Skeletal muscle satellite cell (primary cell): ENCODE measurements at regions not wholly inside any gene's neighbourhood (a gene's known extent, or its start where the extent isn't known, plus 50 kb on each side); places are given as distances from the start of the nearest gene placed in this dataset.

Experiments used
- H3K27me3 ChIP-seq: 2 replicates; pipeline ENCODE4 v1.7.0; 2013; ENCODE audit warnings: low read length; ENCODE audit not compliant: control insufficient read depth, insufficient read depth
- H3K36me3 ChIP-seq: 2 replicates; pipeline ENCODE4 v1.7.0; 2013; ENCODE audit warnings: mild to moderate bottlenecking, control low read depth, low read length; ENCODE audit not compliant: insufficient read depth
- H3K4me1 ChIP-seq: 2 replicates; pipeline ENCODE4 v1.7.0; 2013; ENCODE audit warnings: low read length; ENCODE audit not compliant: control insufficient read depth, insufficient read depth
- H3K4me2 ChIP-seq: 2 replicates; pipeline ENCODE4 v1.7.0; 2013; ENCODE audit warnings: mild to moderate bottlenecking, low read length
- H3K4me3 ChIP-seq: 2 replicates; pipeline ENCODE4 v1.7.0; 2013; ENCODE audit warnings: low read length
- H3K9ac ChIP-seq: 2 replicates; pipeline ENCODE4 v1.7.0; 2013; ENCODE audit warnings: mild to moderate bottlenecking, low read depth, low read length, moderate library complexity
- H3K9me3 ChIP-seq: replicated peaks from 2 replicates; pipeline ENCODE4 v1.7.0; 2013; ENCODE audit warnings: mild to moderate bottlenecking, control low read depth, low read length

GRCh38 chrX:40952855-40953254, 132.4 kb upstream of the USP9X start:
- Histone ChIP-seq H3K9me3 (no peaks in the 10 kb centered on the region), H3K4me3 (peak overlapping the region; percentile 57), H3K36me3 (no peaks in the 10 kb centered on the region), H3K4me2 (peak overlapping the region; percentile 75), H3K9ac (peak overlapping the region; percentile 40), H3K27me3 (peaks cover 13% of the 10 kb centered on the region), H3K4me1 (peaks cover 1% of the 10 kb centered on the region)

GRCh38 chrX:40953369-40953768, 131.9 kb upstream of the USP9X start:
- Histone ChIP-seq H3K9me3 (no peaks in the 10 kb centered on the region), H3K36me3 (no peaks in the 10 kb centered on the region), H3K4me2 (peak overlapping the region; percentile 75), H3K4me3 (no peak overlapping the region), H3K9ac (no peak overlapping the region), H3K27me3 (peaks cover 13% of the 10 kb centered on the region), H3K4me1 (no peaks in the 10 kb centered on the region)

GRCh38 chrX:40960041-40960440, 125.2 kb upstream of the USP9X start:
- peaks cover 9% of the 10 kb centered on the region for H3K27me3 ChIP-seq
- H3K4me3 ChIP-seq = no peak overlapping the region
- H3K4me2 ChIP-seq = no peak overlapping the region
- no peaks in the 10 kb centered on the region for H3K36me3 ChIP-seq
- no peaks in the 10 kb centered on the region for H3K4me1 ChIP-seq
- H3K9me3 ChIP-seq = no peaks in the 10 kb centered on the region
- no peak overlapping the region for H3K9ac ChIP-seq

- H3K9me3 ChIP-seq = no peaks in the 10 kb centered on the region
- H3K4me1 ChIP-seq = no peaks in the 10 kb centered on the region
- no peak overlapping the region for H3K9ac ChIP-seq
- H3K4me2 ChIP-seq = no peak overlapping the region
- no peaks in the 10 kb centered on the region for H3K36me3 ChIP-seq
- H3K4me3 ChIP-seq = no peak overlapping the region
- H3K27me3 ChIP-seq = peaks cover 10% of the 10 kb centered on the region
Measured at GRCh38 chrX:40962793-40963407, 122.3 kb upstream of the USP9X start.

GRCh38 chrX:40964008-40964407, 121.2 kb upstream of the USP9X start:
- no peaks in the 10 kb centered on the region for H3K9me3 ChIP-seq
- H3K36me3 ChIP-seq = no peaks in the 10 kb centered on the region
- H3K4me1 ChIP-seq = no peaks in the 10 kb centered on the region
- H3K4me3 ChIP-seq = no peak overlapping the region
- peaks cover 8% of the 10 kb centered on the region for H3K27me3 ChIP-seq
- no peak overlapping the region for H3K9ac ChIP-seq
- H3K4me2 ChIP-seq = no peak overlapping the region

- Histone ChIP-seq H3K4me1 (no peaks in the 10 kb centered on the region), H3K4me3 (no peak overlapping the region), H3K27me3 (peaks cover 4% of the 10 kb centered on the region), H3K4me2 (no peak overlapping the region), H3K9ac (no peak overlapping the region), H3K36me3 (no peaks in the 10 kb centered on the region), H3K9me3 (no peaks in the 10 kb centered on the region)
Measured at GRCh38 chrX:40964633-40965586, 120.3 kb upstream of the USP9X start.

GRCh38 chrX:40966213-40966820, 118.9 kb upstream of the USP9X start:
- Histone ChIP-seq H3K27me3 (peaks cover 6% of the 10 kb centered on the region), H3K36me3 (no peaks in the 10 kb centered on the region), H3K4me2 (no peak overlapping the region), H3K9ac (no peak overlapping the region), H3K9me3 (no peaks in the 10 kb centered on the region), H3K4me1 (no peaks in the 10 kb centered on the region), H3K4me3 (no peak overlapping the region)

- Histone ChIP-seq H3K4me3 (no peak overlapping the region), H3K27me3 (peaks cover 6% of the 10 kb centered on the region), H3K4me2 (no peak overlapping the region), H3K36me3 (no peaks in the 10 kb centered on the region), H3K4me1 (no peaks in the 10 kb centered on the region), H3K9me3 (no peaks in the 10 kb centered on the region), H3K9ac (no peak overlapping the region)
Measured at GRCh38 chrX:40968180-40968579, 117.1 kb upstream of the USP9X start.

GRCh38 chrX:40971736-40972135, 113.5 kb upstream of the USP9X start:
- no peaks in the 10 kb centered on the region for H3K36me3 ChIP-seq
- H3K9ac ChIP-seq = no peak overlapping the region
- peaks cover 6% of the 10 kb centered on the region for H3K27me3 ChIP-seq
- no peak overlapping the region for H3K4me3 ChIP-seq
- H3K4me1 ChIP-seq = peaks cover 9% of the 10 kb centered on the region
- H3K4me2 ChIP-seq = no peak overlapping the region
- H3K9me3 ChIP-seq = no peaks in the 10 kb centered on the region

- Histone ChIP-seq H3K27me3 (peaks cover 6% of the 10 kb centered on the region), H3K9me3 (no peaks in the 10 kb centered on the region), H3K4me3 (no peak overlapping the region), H3K36me3 (no peaks in the 10 kb centered on the region), H3K4me2 (no peak overlapping the region), H3K9ac (no peak overlapping the region), H3K4me1 (peaks cover 9% of the 10 kb centered on the region)
Measured at GRCh38 chrX:40973619-40974018, 111.6 kb upstream of the USP9X start.

GRCh38 chrX:40975951-40976350, 109.3 kb upstream of the USP9X start:
- Histone ChIP-seq H3K27me3 (peaks cover 6% of the 10 kb centered on the region), H3K4me3 (no peak overlapping the region), H3K4me1 (peaks cover 9% of the 10 kb centered on the region), H3K9me3 (no peaks in the 10 kb centered on the region), H3K9ac (no peak overlapping the region), H3K36me3 (no peaks in the 10 kb centered on the region), H3K4me2 (peak overlapping the region; percentile 31)
